A549 (cell line): ENCODE measurements at regions not wholly inside any gene's neighbourhood (a gene's known extent, or its start where the extent isn't known, plus 50 kb on each side); places are given as distances from the start of the nearest gene placed in this dataset.

Experiments used
- ATAC-seq, 2 experiments: fragments of 200-7000 bp in 1 of 2; fragments of >200 bp in 1 of 2; cut with Nextera tagmentation in 1 of 2; cut with Tn5 transposase in 1 of 2; 3 replicates each; pipeline versions ENCODE4 v1.8.0 to v1.9.1; 2018 to 2020; ENCODE audit warnings: mild to moderate bottlenecking in 1 of 2, moderate library complexity in 1 of 2
- CTCF ChIA-PET: fragments of 300-600 bp; sonication (Branson Sonifier 250); formaldehyde crosslinking; extraction: SDS; loops from one replicate; lab custom pipeline; 2021; ENCODE audit warnings: antibody characterized with exemption, inconsistent platforms; lab: Yijun Ruan, JAX
- POLR2A ChIA-PET: fragments of 350-600 bp; formaldehyde crosslinking; extraction: SDS; loops from one replicate; lab custom pipeline; 2021; ENCODE audit warnings: antibody characterized with exemption, inconsistent platforms; lab: Yijun Ruan, JAX
- DNase-seq, 2 experiments: peaks; one replicate each; pipeline versions ENCODE4 v3.0.0 to v3.0.0-alpha.2; 2011 to 2016; ENCODE audit warnings: low read depth in 1 of 2, low spot score in 1 of 2
- FAIRE-seq: peaks from 2 replicates; lab custom pipeline; 2011; peaks lifted over from hg19 to GRCh38; lab: Jason Lieb, UNC
- H3K27ac ChIP-seq, 2 experiments: fragments of >200 bp; sonication (Bioruptor Twin); formaldehyde crosslinking; 3 replicates each; pipeline ENCODE4 v1.5.1; 2016 to 2017
- H3K4me1 ChIP-seq: fragments of >200 bp; sonication (Bioruptor Twin); formaldehyde crosslinking; 3 replicates; pipeline ENCODE4 v1.6.1; 2016
- H3K4me2 ChIP-seq: fragments of >200 bp; sonication (Bioruptor Twin); formaldehyde crosslinking; 3 replicates; pipeline ENCODE4 v1.6.1; 2016
- H3K4me3 ChIP-seq: fragments of >200 bp; sonication (Bioruptor Twin); formaldehyde crosslinking; 3 replicates; pipeline ENCODE4 v1.5.1; 2016
- H3K9me3 ChIP-seq: fragments of >200 bp; sonication (Bioruptor Twin); formaldehyde crosslinking; 3 replicates; pipeline ENCODE4 v1.6.1; 2016
- BHLHE40 ChIP-seq: IDR thresholded peaks from 2 replicates; pipeline ENCODE4 v1.6.1; 2012; ENCODE audit warnings: low read depth, low read length, inconsistent platforms
- CEBPB ChIP-seq, 2 experiments: fragments of >200 bp in 1 of 2; sonication (Bioruptor Twin) in 1 of 2; formaldehyde crosslinking in 1 of 2; IDR thresholded peaks; 2 replicates each; pipeline ENCODE4 v1.6.1; 2012 to 2016
- CHD2 ChIP-seq: fragments of 150-350 bp; IDR thresholded peaks from 2 replicates; pipeline ENCODE4 v1.6.1; 2014; ENCODE audit warnings: low read length; ENCODE audit not compliant: partially characterized antibody
- CHD4 ChIP-seq: fragments of 200-600 bp; sonication (generic); IDR thresholded peaks from 2 replicates; pipeline ENCODE4 v1.6.1; 2016; ENCODE audit warnings: antibody characterized with exemption, mild to moderate bottlenecking, borderline replicate concordance
- CTCF ChIP-seq: fragments of >200 bp; sonication (Bioruptor Twin); formaldehyde crosslinking; IDR thresholded peaks from 3 replicates; pipeline ENCODE4 v1.5.1; 2016
- E2F6 ChIP-seq: IDR thresholded peaks from 2 replicates; pipeline ENCODE4 v1.6.1; 2012; ENCODE audit warnings: low read depth, borderline replicate concordance
- EHF ChIP-seq: fragments of 250-450 bp; sonication (Bioruptor Pico); IDR thresholded peaks from 2 replicates; pipeline ENCODE4 v1.5.0; 2020; ENCODE audit warnings: mild to moderate bottlenecking
- ELK1 ChIP-seq: fragments of 150-350 bp; IDR thresholded peaks from 2 replicates; pipeline ENCODE4 v1.6.1; 2014; ENCODE audit warnings: low read depth, mild to moderate bottlenecking, low read length
- ESRRA ChIP-seq: fragments of 150-350 bp; IDR thresholded peaks from 2 replicates; pipeline ENCODE4 v1.6.1; 2014; ENCODE audit warnings: mild to moderate bottlenecking, low read length, borderline replicate concordance
- FOSL2 ChIP-seq, 2 experiments: fragments of 450-650 bp in 1 of 2; fragments of >200 bp in 1 of 2; sonication (Bioruptor Twin) in 1 of 2; formaldehyde crosslinking; IDR thresholded peaks; 2 replicates each; pipeline versions ENCODE4 v1.5.0 to v1.6.1; 2016 to 2020; ENCODE audit warnings: mild to moderate bottlenecking in 1 of 2, moderate library complexity in 1 of 2
- GATA3 ChIP-seq: IDR thresholded peaks from 2 replicates; pipeline ENCODE4 v1.6.1; 2012; ENCODE audit warnings: borderline replicate concordance
- HDAC2 ChIP-seq: fragments of 200-600 bp; sonication (generic); IDR thresholded peaks from 2 replicates; pipeline ENCODE4 v1.6.1; 2016
- HES2 ChIP-seq: fragments of >200 bp; sonication (Bioruptor Twin); formaldehyde crosslinking; IDR thresholded peaks from 2 replicates; pipeline ENCODE4 v1.6.1; 2016
- HOXB13 ChIP-seq: fragments of 250-450 bp; sonication (Bioruptor Pico); IDR thresholded peaks from 2 replicates; pipeline ENCODE4 v1.5.0; 2020; ENCODE audit warnings: low read depth, mild to moderate bottlenecking, moderate library complexity
- KDM5A ChIP-seq: fragments of 200-600 bp; sonication (generic); IDR thresholded peaks from 2 replicates; pipeline ENCODE4 v1.6.1; 2016; ENCODE audit warnings: antibody characterized with exemption, mild to moderate bottlenecking
- MAX ChIP-seq: IDR thresholded peaks from 2 replicates; pipeline ENCODE4 v1.6.1; 2012
- NPAS2 ChIP-seq: fragments of 250-450 bp; sonication (Bioruptor Pico); IDR thresholded peaks from 2 replicates; pipeline ENCODE4 v1.8.0; 2022; ENCODE audit warnings: mild to moderate bottlenecking, moderate library complexity, borderline replicate concordance
- PHF8 ChIP-seq: fragments of 200-600 bp; sonication (generic); IDR thresholded peaks from 2 replicates; pipeline ENCODE4 v1.6.1; 2016; ENCODE audit warnings: low read depth, mild to moderate bottlenecking, antibody characterized with exemption, moderate library complexity, borderline replicate concordance
- POLR2AphosphoS2 ChIP-seq: conservative IDR thresholded peaks from 2 replicates; pipeline ENCODE4 v1.6.1; 2012; ENCODE audit warnings: low read length, improper control_type of control experiment, inconsistent platforms
- RFX5 ChIP-seq: fragments of 450-650 bp; IDR thresholded peaks from 2 replicates; pipeline ENCODE4 v1.7.1; 2014; ENCODE audit warnings: antibody characterized with exemption, mild to moderate bottlenecking, moderate library complexity
- RNF2 ChIP-seq: fragments of 200-600 bp; sonication (generic); IDR thresholded peaks from 2 replicates; pipeline ENCODE4 v1.6.1; 2016; ENCODE audit warnings: low read depth, mild to moderate bottlenecking, antibody characterized with exemption, moderate library complexity, borderline replicate concordance
- SREBF2 ChIP-seq: fragments of 450-650 bp; IDR thresholded peaks from 2 replicates; pipeline ENCODE4 v1.6.1; 2014; ENCODE audit warnings: mild to moderate bottlenecking, moderate library complexity
- TP53 ChIP-seq: fragments of 250-450 bp; sonication (Bioruptor Pico); IDR thresholded peaks from 2 replicates; pipeline ENCODE4 v1.5.0; 2021; ENCODE audit warnings: mild to moderate bottlenecking, moderate library complexity
- ZC3H11A ChIP-seq: fragments of 450-650 bp; IDR thresholded peaks from 2 replicates; pipeline ENCODE4 v1.6.1; 2014; ENCODE audit warnings: antibody characterized with exemption, mild to moderate bottlenecking
- ZFP36 ChIP-seq: fragments of 450-650 bp; IDR thresholded peaks from 2 replicates; pipeline ENCODE4 v1.6.1; 2014; ENCODE audit warnings: borderline replicate concordance; ENCODE audit not compliant: partially characterized antibody
- ZSCAN20 ChIP-seq: fragments of 250-450 bp; sonication (Bioruptor Pico); IDR thresholded peaks from 2 replicates; pipeline ENCODE4 v1.8.0; 2022; ENCODE audit warnings: mild to moderate bottlenecking, moderate library complexity
- WGBS: methylation state at CpG from one replicate; pipeline ENCODE4 v1.1.6; 2017; ENCODE audit errors: missing lambda C conversion rate; 5-methylcytosine and 5-hydroxymethylcytosine counted together

GRCh38 chr10:35874311-35875015 lies 232.4 kb upstream of the FZD8 start:
- H3K9me3 ChIP-seq = no peaks in the 10 kb centered on the region; the same call in 2 of the 3 replicates
- 0 out of 6 replicates have a peak overlapping the region, but pooled peaks of 1 of the 2 experiments have one; percentile 1 for H3K27ac ChIP-seq
- CTCF ChIA-PET = no interaction called here
- POLR2A ChIA-PET = no interaction called here
- no peak for FAIRE-seq
- 62% methylated on average over 6 of the region's 6 CpGs for WGBS
- H3K4me3 ChIP-seq = no peak overlapping the region
- no peak for TF ChIP-seq HDAC2
- TF ChIP-seq EHF (CRISPR knock-in tag) = no peak
- TF ChIP-seq POLR2AphosphoS2 = no peak
- TF ChIP-seq CHD2 = no peak
- no peak for TF ChIP-seq ZC3H11A
- no peak for TF ChIP-seq GATA3
- TF ChIP-seq ZSCAN20 = no peak
- no peak for TF ChIP-seq KDM5A
- no peak for TF ChIP-seq HOXB13 (CRISPR knock-in tag)
- TF ChIP-seq TP53 (CRISPR knock-in tag) = no peak
- TF ChIP-seq NPAS2 (CRISPR knock-in tag) = no peak
- no peak for TF ChIP-seq BHLHE40
- TF ChIP-seq RFX5 = no peak
- TF ChIP-seq CTCF = no peak
- DNase-seq = no peak
- no peak for ATAC-seq
- H3K4me1 ChIP-seq = peaks cover 13% of the 10 kb centered on the region; the same call in 2 of the 3 replicates
- no peak overlapping the region for H3K4me2 ChIP-seq

- ChIA-PET POLR2A (no interaction called here), CTCF (no interaction called here)
- Histone ChIP-seq H3K4me2 (no peak overlapping the region), H3K4me3 (no peak overlapping the region), H3K4me1 (peaks cover 16% of the 10 kb centered on the region; the same call in 2 of the 3 replicates), H3K27ac (no peak overlapping the region), H3K9me3 (no peaks in the 10 kb centered on the region; the same call in 2 of the 3 replicates)
- no peak for DNase-seq
- no peak for FAIRE-seq
- no peak for ATAC-seq
- 44% methylated on average over 6 of the region's 6 CpGs for WGBS
- TF ChIP-seq BHLHE40 = no peak
- TF ChIP-seq MAX = no peak
- TF ChIP-seq CEBPB (IDR thresholded peaks at IDR 0.05) = no peak
- no peak for TF ChIP-seq ZFP36
- TF ChIP-seq POLR2AphosphoS2 = no peak
- TF ChIP-seq RFX5 = no peak
- no peak for TF ChIP-seq RNF2
- TF ChIP-seq ZC3H11A = no peak
- TF ChIP-seq CTCF = no peak
- TF ChIP-seq GATA3 = no peak
- TF ChIP-seq PHF8 = no peak
- TF ChIP-seq E2F6 = no peak
- TF ChIP-seq NPAS2 (CRISPR knock-in tag) = no peak
- no peak for TF ChIP-seq FOSL2 (IDR thresholded peaks at IDR 0.05)
- no peak for TF ChIP-seq FOSL2 (CRISPR knock-in tag; IDR thresholded peaks at IDR 0.05)
- TF ChIP-seq CHD4 = no peak
- no peak for TF ChIP-seq SREBF2
- TF ChIP-seq ESRRA = no peak
- TF ChIP-seq TP53 (CRISPR knock-in tag) = no peak
- TF ChIP-seq HES2 = no peak
- no peak for TF ChIP-seq ELK1
Observed at GRCh38 chr10:35872671-35873070, 230.6 kb upstream of the FZD8 start.
